Hindlimb muscle (tissue), 1 donor: ENCODE measurements at regions not wholly inside any gene's neighbourhood (a gene's known extent, or its start where the extent isn't known, plus 50 kb on each side); places are given as distances from the start of the nearest gene placed in this dataset.
"Not testable (repeated sequence)": the region's sequence is repeated elsewhere in the genome, so short reads cannot be mapped to it uniquely, and the experiment has no call there.

Experiments
- DNase-seq: peaks from one replicate; pipeline ENCODE4 v3.0.0-alpha.2; 2013

GRCh38 chr7:112930787-112931186 lies 140.6 kb upstream of the TMEM168 start:
- DNase-seq, result no peak

- no peak for DNase-seq
Observed at GRCh38 chr7:112929421-112929820, 139.2 kb upstream of the TMEM168 start.

GRCh38 chr7:112926018-112926417 lies 135.8 kb upstream of the TMEM168 start:
- no peak for DNase-seq

- DNase-seq, result not testable (repeated sequence)
Observed at GRCh38 chr7:112922546-112922945, 132.4 kb upstream of the TMEM168 start.

GRCh38 chr7:112916431-112916830 lies 126.2 kb upstream of the TMEM168 start:
- DNase-seq, result not testable (repeated sequence)

GRCh38 chr7:112908086-112908485 lies 117.9 kb upstream of the TMEM168 start:
- no peak for DNase-seq

GRCh38 chr7:112907658-112908057 lies 117.5 kb upstream of the TMEM168 start:
- no peak for DNase-seq

- no peak for DNase-seq
Observed at GRCh38 chr7:112905950-112906349, 115.8 kb upstream of the TMEM168 start.

GRCh38 chr7:112905413-112905812 lies 115.2 kb upstream of the TMEM168 start:
- no peak for DNase-seq

- DNase-seq, result no peak
Observed at GRCh38 chr7:112898432-112899290, 108.5 kb upstream of the TMEM168 start.

GRCh38 chr7:112897839-112898431 lies 107.7 kb upstream of the TMEM168 start:
- DNase-seq, result no peak

GRCh38 chr7:112896026-112896601 lies 105.9 kb upstream of the TMEM168 start:
- no peak for DNase-seq

GRCh38 chr7:112892263-112892662 lies 102.1 kb upstream of the TMEM168 start:
- DNase-seq, result no peak

GRCh38 chr7:112891698-112892097 lies 101.5 kb upstream of the TMEM168 start:
- DNase-seq, result no peak

GRCh38 chr7:112889834-112890438 lies 99.7 kb upstream of the TMEM168 start:
- DNase-seq, result no peak

- DNase-seq, result no peak
Observed at GRCh38 chr7:112889268-112889667, 99.1 kb upstream of the TMEM168 start.

- no peak for DNase-seq
Observed at GRCh38 chr7:112888781-112889180, 98.6 kb upstream of the TMEM168 start.

GRCh38 chr7:112887976-112888375 lies 97.8 kb upstream of the TMEM168 start:
- DNase-seq, result no peak

- no peak for DNase-seq
Observed at GRCh38 chr7:112887337-112887736, 97.1 kb upstream of the TMEM168 start.

- DNase-seq, result no peak
Observed at GRCh38 chr7:112886208-112886607, 96.0 kb upstream of the TMEM168 start.

- peak; percentile 13 for DNase-seq
Observed at GRCh38 chr7:112882991-112883390, 92.8 kb upstream of the TMEM168 start.

- DNase-seq, result no peak
Observed at GRCh38 chr7:112882511-112882910, 92.3 kb upstream of the TMEM168 start.

GRCh38 chr7:112882022-112882421 lies 91.8 kb upstream of the TMEM168 start:
- no peak for DNase-seq
